ENCODE measurements at regions not wholly inside any gene's neighbourhood (a gene's known extent, or its start where the extent isn't known, plus 50 kb on each side); places are given as distances from the start of the nearest gene placed in this dataset.

- no peak for TF ChIP-seq CTCF (IDR thresholded peaks at IDR 0.05)
- no peak for TF ChIP-seq POLR2A (IDR thresholded peaks at IDR 0.05)
Measured at GRCh38 chr4:162229670-162230069, 65.9 kb upstream of the FSTL5 start.

All from adrenal gland (tissue), 5 donors.